SH-SY5Y (cell line): ENCODE measurements at regions not wholly inside any gene's neighbourhood (a gene's known extent, or its start where the extent isn't known, plus 50 kb on each side); places are given as distances from the start of the nearest gene placed in this dataset.

Experiments used
- GATA2 ChIP-seq: IDR thresholded peaks from 2 replicates; pipeline ENCODE4 v1.6.1; 2011; ENCODE audit warnings: mild to moderate bottlenecking, low read depth, low read length
- GATA3 ChIP-seq: IDR thresholded peaks from 2 replicates; pipeline ENCODE4 v1.6.1; 2011; ENCODE audit warnings: low read depth, mild to moderate bottlenecking, low read length, moderate library complexity

DNA sequence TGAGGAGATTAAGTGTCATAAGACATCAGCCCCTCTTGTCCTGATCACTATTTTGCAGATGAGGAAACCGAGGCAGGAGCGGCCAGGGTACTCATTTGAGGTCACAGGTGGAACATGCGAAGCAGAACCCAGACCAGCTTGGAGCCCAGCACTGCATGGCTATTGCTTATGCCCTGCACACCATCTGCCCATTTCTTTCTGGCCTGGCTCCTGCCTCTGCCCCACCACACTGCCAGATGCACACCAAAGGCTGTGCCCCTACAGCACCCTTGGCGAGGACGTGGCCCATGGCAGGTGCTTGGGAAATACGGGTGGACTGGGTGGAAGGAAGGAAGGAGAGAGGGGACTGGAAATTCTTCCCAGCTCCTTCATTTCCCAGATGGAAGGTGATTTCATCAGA, 222.9 kb downstream of the CTTN start:
- TF ChIP-seq GATA2 (no peak), GATA3 (no peak)

DNA sequence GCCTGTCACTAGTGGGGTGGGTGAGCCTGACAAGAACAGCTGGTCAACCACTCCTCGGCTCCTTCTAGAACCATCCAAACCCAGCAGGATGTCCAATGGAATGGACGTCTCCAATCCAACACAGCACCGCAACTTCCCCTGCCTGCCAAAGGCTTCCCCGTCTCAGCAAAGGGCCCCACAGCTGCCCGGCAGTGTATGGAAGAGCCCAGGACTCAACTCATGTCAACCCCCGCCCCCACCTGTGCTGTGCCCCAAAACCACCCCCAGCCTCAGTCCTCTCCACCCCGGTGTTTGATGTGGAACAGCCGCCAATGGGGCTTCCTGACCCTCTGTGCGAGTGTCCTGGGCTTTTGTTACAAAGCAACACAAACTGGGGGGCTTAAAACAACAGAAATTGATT, 223.8 kb downstream of the CTTN start:
- TF ChIP-seq GATA3 = no peak
- TF ChIP-seq GATA2 = no peak

DNA sequence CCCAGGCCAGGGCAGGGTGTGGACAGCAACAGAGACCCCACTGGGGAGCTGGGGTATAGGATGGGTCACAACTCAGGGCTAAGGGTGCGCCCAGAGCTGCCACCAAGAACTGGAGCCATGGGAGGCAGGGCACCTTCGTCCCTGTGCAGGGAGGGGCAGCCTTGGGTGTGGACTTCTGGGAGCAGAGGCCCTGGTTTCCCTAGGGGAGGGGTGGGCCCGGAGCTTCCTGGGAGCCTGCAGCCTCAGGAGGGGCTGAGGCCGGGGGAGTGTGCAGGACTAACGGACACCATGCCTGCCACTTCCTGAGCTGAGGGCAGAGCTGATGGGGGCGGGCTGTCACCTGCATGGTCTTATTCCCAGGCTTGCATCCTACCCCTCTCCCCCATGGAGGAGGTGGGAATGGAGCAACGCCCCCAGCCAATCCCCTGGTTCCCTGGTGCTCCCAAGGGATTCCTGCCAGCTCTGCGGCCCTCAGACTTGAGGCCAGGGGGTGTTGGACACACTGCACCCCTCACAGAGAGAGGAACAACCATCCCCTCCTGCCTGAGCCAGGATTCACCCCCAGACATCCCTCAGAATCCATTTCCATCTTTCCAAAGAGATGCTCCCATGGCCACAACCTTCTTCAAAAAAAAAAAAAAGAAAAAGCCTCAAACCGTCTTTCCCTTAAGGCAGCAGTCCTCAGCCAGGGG, 225.7 kb downstream of the CTTN start:
- TF ChIP-seq GATA3 (no peak), GATA2 (no peak)

DNA sequence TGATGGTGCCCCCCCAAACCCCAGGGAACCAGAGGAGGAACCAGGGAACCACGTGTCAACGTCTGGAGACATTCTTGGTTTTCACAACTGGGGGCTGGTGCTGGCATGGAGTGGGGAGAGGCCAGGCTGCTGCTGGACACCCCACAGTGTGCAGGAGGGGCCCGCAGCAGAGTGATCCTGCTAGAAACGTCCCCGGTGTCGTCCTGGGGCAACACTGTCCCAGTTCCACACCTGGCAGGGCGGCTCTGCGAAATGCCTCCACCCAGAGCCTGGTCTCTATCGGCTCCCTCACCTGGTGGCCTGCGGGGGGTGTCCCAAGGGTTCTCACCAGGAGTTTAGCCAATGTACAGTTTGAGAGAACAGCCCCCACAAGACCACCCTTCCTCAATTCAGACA, 226.3 kb downstream of the CTTN start:
- TF ChIP-seq GATA2 (no peak), GATA3 (no peak)

DNA sequence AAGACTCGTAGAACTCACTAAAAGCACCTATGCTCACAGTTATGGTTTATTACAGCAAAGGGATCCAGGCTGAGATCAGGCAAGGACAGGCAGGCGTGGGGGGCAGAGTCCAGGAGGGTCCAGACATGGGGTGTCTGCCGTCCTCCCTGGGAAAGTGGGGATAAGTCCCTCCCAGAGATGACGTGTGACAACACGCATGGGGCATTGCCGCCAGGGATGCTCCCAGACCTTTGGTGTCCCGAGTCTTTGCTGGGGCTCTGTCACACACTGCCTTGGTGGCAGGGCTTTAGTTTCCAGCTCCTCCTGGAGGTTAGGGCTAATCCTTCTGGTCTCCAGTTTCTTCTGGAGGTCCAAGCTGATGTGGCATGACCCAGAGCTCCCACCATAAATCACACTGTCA, 226.7 kb downstream of the CTTN start:
- no peak for TF ChIP-seq GATA3

DNA sequence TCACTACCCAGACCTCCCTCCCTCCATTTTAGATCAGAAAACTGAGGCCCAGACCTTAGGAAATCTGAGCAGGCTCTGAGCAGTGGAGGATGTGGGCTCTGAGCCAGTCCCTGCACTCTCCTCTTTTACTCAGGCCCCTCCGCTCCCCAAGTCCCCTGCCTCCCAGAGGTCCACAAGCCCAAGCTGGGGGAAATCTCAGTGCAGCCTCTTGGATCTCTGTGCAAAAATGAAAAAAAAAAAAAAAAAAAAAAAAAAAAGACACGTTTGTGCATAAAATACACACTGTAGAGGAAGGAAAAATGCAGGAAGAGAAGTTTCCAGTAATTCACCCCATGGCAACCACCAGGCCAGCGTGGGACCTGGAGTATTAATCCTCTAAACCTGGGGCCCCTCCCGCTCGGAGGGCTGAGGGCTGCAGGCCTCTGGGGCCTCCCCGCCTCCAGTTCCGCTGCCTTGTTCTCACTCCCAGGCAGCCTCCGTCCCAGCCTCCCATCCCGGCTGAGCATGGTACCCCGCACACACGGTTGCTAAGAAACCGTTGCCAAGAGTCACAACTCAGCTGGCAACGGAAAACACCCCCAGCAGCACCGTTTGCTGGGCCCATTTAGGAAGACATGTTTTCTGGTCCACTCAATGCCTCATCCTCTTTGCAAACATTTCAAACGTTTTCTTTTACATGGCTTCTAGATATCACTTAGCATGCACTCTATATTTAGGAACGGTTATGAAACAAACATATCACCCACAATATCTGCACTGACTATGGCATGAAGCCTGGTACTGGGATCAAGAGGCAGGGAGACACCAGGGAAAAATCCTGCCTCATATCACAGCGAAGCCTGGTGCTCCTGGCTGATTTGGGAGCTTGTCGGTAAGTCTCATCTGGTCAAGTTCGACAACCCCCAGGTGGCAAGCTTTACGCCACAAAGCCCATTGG, 227.5 kb downstream of the CTTN start:
- TF ChIP-seq GATA2 (no peak), GATA3 (no peak)

DNA sequence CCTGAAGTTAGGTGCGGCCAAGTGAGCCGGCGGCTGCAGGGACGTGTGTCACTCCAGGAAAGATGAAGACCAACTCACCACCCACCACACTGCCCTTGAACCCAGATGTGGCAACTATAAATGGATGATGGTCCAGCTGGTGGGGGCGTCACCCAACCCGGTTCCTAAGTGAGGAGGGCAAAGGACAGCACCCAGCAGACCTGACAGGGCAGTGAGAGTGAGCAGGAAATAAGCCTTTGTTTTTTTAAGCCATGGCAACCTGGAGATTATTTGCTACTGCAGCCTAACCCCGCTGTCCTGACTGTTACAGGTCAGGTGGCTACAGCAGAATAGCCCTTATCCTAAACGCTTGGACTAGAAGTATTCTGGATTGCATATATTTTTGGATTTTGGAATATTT, 228.9 kb downstream of the CTTN start:
- TF ChIP-seq GATA2 (no peak), GATA3 (no peak)

DNA sequence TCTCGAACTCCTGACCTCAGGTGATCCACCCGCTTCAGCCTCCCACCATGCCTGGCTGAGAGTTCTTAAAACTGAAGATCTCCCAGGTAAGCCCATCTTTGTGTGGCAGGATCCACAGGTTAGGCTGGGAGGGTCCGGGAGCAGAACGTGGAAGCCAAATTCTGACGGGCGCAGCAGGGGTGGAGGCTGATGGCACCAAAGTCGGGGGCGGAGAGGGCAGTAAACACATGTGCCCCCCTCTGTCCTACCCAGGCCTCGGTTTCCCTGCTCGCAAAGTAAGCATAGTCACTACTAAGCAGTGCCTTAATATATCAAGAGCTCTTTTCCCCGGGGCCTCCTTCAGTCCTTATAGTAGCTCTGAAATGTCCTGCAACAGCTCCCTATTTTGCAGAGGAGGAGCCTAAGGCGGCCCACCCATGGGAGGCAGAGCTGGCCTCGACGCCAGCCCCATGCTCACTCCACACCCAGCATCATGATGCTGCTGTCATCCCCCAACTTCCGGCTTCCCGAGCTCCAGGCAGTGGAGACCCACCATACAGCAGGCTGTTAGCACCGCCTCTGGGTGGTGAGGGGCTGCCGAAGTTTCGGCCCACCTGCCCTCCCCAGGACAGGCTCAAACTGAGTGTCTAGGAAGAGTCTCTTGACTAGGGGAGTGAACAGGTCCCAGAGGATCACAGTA, 230.0 kb downstream of the CTTN start:
- TF ChIP-seq GATA3 (no peak), GATA2 (no peak)

DNA sequence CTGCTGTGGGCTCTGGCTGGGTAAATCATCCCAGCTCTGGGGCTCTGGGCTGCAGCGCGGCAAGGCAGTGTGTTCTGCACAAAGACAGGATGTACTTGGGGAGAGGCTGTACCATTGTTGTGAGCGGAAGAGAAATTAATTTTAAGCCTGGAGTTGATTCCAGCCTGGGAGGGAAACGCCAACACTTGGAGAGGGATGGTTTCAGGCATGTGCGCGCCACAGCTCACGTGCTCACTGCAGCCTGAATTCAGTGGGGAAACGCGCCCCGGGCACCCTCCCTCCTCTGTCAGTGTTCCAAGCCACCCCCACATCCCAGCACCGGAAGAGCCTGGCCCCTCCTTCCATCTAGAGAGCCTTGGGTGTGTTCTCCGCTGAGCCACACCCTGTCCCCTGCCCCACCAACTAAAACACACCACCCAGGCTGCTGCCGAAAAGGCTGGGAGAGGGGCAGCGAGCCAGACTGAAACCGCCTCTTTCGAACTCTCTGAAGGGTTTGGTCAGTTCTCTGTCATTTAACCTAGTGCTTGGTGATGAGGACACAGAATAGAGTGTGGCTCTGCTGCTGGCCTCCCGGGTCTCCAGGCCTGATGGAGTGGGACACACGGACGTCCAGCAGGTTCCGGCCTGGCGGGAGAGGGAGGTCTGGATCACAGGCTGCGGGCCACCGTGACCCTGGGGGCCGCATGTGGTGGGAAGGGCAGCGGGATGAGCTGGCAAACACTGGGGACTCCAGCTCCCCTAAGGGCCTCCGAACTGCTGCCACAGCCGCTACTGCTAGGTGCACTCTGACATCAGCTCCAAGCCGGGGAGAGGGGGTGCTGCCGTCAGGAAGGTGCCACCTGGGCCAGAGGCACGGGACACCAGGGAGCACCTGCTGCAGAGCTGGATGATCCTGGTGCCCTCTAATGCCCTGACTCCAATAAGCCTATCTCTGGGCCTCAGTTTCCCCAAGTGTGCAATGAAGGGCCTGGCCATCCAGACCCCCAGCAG, 230.8 kb downstream of the CTTN start:
- no peak for TF ChIP-seq GATA3
- TF ChIP-seq GATA2 = no peak

DNA sequence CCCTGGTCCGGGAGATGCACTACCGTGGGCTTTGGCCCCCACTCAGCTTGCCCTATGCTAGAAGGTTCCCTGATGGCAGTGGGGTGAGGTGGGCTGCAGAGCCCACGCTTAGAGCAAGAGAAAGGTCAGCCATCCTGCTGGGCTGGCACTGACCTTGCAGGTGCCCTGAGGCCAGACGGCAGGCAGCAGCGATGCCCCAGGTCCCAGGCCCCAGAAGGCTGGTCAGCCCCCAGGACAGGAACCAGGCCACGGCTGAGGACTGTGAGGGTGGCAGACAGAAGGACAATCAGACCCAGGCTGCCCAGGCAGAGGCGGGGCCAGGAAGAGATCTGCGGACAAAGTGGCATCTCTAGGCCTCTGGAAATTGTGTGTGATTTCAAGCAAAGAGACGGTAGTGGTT, 231.7 kb downstream of the CTTN start:
- TF ChIP-seq GATA2 (no peak), GATA3 (no peak)

DNA sequence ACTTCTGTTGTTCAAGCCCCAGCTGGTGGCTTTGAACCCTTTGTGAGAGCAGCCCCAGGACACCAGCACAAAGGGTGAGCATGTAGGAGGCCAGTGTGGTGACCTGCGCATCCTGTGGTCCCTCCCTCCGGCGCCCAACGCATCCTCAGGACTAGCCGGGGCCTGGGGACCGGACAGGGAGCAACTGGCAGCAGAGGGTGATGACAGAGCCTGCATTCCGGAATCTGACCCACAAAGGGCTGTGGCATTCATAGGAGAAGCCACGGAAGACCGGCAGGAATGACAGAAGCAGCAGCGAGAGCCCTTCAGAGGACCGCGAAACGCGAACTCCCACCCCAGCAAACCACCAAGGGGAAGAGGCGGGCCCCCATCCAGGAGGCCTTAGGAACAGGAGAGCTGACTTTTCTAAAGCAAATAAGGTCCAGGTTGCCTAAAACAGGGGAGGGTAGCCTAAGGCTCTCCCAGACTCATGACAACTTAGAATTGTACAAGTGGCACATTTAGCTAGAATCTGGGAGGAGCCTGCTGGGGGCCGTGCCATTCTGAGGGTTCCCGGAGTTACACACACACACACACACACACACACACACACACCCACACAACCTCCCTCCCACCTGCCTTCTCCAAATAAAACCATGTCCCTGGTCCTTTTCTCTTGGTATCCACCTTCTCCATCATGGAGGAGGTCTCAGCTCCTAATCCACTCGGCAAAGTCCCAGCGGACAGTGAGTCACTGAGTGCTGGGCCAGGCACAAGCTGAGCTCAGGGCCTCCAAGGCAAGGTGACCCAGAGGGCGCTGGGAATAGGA, 232.7 kb downstream of the CTTN start:
- TF ChIP-seq GATA2 (no peak), GATA3 (no peak)

DNA sequence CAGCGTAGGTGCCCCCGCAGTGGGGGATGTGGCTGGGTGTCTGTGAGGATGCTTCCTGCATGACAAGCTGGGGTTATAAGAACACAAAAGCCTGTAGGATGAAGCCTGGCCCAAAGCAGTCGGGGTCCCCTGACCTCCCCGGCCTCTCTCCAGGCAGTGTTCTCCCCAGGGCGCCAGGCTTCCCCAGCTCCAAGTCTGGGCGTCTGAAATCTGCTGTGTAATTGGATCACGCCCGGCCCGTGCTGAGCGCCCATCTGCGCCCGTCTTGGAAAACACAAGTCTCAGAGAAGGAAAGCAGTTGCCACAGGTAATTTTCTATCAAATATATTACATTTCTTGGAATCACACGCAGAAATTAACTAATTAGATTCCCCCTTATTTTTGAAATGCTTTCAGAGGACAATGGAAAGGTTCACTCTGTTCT, 233.3 kb downstream of the CTTN start:
- TF ChIP-seq GATA3 = no peak
- no peak for TF ChIP-seq GATA2

DNA sequence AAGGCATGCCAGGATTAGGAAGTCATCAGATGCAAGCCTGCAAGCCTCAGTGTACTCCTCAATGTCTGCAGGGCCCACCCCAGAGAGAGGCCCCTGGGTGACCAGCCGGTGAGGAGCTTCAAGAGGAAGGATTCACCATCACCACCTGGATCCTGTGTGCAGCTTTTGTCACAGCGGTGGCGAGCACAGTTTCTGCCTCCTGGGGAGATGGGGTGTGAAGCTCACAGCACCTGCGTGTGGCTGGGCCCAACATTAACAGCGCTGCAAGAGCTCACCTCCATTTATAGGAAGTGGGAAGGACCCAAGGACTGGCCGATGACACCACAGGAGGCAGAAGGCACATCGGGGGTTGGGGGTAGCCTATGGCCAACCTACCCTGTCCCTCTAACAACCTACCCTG, 235.3 kb downstream of the CTTN start:
- TF ChIP-seq GATA2 (no peak), GATA3 (no peak)
